ENCODE measurements at regions not wholly inside any gene's neighbourhood (a gene's known extent, or its start where the extent isn't known, plus 50 kb on each side); places are given as distances from the start of the nearest gene placed in this dataset.
A peak's percentile ranks its signal among the peaks of the same experiment; 100 is the strongest.

DNA sequence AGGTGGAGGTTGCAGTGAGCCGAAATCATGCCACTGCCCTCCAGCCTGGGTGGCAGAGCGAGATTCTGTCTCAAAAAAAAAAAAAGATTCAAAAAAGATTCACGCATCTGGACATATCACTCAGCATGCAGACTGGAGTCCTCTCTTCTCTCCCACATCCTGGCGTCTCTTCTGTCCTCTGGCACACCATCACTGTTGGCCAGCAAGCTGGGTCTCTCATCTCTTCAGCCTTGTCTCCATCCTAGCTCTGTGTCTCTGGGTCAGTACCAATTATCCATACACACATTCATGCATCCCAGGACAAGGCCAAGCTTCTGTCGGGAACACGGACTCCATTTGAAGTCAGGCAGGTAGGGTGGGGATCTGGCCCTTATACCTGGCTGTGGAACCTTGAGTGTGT is 105.5 kb upstream of the MAP1LC3B2 start:
- H3K9me3 ChIP-seq: no peaks in the 10 kb centered on the region
- no peak overlapping the region for H3K27ac ChIP-seq
- no peak for TF ChIP-seq EP300 (IDR thresholded peaks at IDR 0.05)
- no peak for TF ChIP-seq POLR2AphosphoS5 (IDR thresholded peaks at IDR 0.05)
- TF ChIP-seq POLR2A (IDR thresholded peaks at IDR 0.05): no peak
- H3K4me3 ChIP-seq: no peak overlapping the region
- H3K4me1 ChIP-seq: peaks cover 13 to 26% (median 19%) of the 10 kb centered on the region in 4 donors
- ATAC-seq (ENCODE audit: low FRiP score in 2 of 2) (no peak), DNase-seq (no peak)
- no peaks in the 10 kb centered on the region for H3K36me3 ChIP-seq
- no peaks in the 10 kb centered on the region for H3K27me3 ChIP-seq
- WGBS, 2 donors: 91 to 96% methylated on average over 6 of the region's 6 CpGs

DNA sequence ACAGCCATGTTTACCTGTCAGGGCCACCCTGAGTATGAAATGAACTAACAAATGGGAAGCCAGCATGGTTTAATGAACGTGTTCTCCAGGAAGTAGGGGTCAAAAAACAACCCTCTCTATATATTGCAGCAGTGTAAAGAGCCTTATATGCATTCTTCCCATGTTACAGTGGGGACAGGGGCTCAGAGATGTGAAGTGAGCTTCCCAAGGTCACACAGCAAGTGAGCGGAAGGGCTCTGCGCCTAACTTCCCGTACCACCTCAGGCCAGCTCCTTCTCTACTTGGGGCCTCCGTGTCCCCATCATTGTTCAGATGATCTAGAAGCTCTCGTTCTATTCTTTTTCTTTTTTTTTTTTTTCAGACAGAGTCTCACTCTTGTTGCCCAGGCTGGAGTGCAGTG is 105.1 kb upstream of the MAP1LC3B2 start:
- Histone ChIP-seq H3K9me3 (no peaks in the 10 kb centered on the region), H3K36me3 (no peaks in the 10 kb centered on the region), H3K4me1 (peaks cover 13 to 26% (median 19%) of the 10 kb centered on the region in 4 donors), H3K27me3 (no peaks in the 10 kb centered on the region), H3K4me3 (no peak overlapping the region), H3K27ac (no peak overlapping the region)
- ATAC-seq (ENCODE audit: low FRiP score in 2 of 2) (no peak), DNase-seq (no peak)
- TF ChIP-seq EP300 (IDR thresholded peaks at IDR 0.05) (no peak), POLR2AphosphoS5 (IDR thresholded peaks at IDR 0.05) (no peak), POLR2A (IDR thresholded peaks at IDR 0.05) (no peak)
- TF ChIP-seq, protein P1, sequence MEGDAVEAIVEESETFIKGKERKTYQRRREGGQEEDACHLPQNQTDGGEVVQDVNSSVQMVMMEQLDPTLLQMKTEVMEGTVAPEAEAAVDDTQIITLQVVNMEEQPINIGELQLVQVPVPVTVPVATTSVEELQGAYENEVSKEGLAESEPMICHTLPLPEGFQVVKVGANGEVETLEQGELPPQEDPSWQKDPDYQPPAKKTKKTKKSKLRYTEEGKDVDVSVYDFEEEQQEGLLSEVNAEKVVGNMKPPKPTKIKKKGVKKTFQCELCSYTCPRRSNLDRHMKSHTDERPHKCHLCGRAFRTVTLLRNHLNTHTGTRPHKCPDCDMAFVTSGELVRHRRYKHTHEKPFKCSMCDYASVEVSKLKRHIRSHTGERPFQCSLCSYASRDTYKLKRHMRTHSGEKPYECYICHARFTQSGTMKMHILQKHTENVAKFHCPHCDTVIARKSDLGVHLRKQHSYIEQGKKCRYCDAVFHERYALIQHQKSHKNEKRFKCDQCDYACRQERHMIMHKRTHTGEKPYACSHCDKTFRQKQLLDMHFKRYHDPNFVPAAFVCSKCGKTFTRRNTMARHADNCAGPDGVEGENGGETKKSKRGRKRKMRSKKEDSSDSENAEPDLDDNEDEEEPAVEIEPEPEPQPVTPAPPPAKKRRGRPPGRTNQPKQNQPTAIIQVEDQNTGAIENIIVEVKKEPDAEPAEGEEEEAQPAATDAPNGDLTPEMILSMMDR (IDR thresholded peaks at IDR 0.05): no peak
- 82 to 92% methylated on average over 6 of the region's 6 CpGs for WGBS, 2 donors

DNA sequence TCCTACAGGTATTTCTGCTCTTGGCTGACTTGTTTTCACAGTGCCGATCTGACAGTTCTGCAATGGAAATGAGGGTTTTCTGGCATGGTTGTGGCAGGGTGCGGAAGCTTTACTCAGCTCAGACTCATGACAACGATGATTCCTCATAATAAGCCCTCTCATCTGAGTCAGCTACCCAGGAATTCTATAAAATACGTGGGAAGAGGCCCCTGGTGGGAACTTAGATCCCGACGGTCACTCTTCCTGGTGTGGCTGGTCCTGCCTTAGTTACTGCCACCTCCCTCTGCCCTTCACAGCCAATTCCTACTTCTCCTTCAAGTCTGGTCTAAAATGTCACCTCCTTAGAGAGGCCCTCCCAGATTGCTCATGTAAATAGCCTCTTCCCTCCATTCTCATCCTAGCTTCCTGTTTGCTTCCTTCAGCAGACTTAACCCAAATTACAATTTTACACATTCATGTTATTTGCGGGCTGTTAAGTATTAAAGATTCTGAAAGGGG is 104.2 kb upstream of the MAP1LC3B2 start:
- Histone ChIP-seq H3K27ac (peak overlapping the region; percentile 61 to 89 (median 78)), H3K4me1 (peaks cover 13 to 26% (median 19%) of the 10 kb centered on the region in 4 donors), H3K36me3 (no peaks in the 10 kb centered on the region), H3K27me3 (no peaks in the 10 kb centered on the region), H3K9me3 (no peaks in the 10 kb centered on the region), H3K4me3 (no peak overlapping the region)
- no peak for DNase-seq
- 56 to 61% methylated on average over 7 of the region's 7 CpGs for WGBS, 2 donors
- no peak for TF ChIP-seq POLR2AphosphoS5 (IDR thresholded peaks at IDR 0.05)
- TF ChIP-seq, protein P1 (IDR thresholded peaks at IDR 0.05): no peak
- TF ChIP-seq POLR2A (IDR thresholded peaks at IDR 0.05): no peak
- no peak for TF ChIP-seq EP300 (IDR thresholded peaks at IDR 0.05)
- ATAC-seq (ENCODE audit: low FRiP score in 2 of 2): peak in 1 of 2 donors; percentile 48

DNA sequence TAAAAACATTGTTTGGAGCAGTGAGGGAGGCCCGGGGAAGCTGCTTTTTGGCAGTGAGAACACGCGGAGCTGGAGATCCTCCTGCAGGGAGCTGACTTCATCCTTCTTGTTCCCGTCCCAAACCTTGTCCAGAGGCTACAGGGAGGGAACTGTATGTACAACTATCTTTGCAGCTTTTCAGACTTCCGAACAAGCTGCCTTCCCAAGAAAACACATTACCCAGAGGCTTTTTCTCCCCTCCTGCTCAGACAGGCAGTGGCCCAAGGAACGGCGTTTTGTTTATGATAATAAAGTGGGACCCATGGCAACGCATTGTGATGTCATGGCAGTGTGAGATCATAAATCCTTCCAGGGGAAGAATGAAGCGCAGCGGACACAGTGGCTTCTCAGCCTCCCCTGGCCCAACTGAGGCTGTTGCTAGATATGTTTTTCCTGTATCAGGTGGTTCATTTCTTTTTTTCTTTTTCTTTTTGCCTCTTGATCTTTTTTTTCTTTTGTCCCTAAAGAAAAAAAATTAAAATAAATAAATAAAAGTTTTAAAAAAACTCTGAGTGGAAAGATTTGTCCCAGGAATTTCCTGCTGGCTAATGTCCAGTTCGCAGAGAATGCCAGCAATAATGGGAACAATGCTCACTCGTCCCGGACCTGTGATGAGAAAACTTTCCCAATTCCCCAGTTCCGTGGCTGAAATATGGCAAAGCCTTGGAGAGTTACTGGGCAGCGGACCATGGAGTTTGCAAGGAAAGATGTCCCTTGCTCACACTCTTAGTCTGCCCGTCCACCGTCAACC is 103.4 kb upstream of the MAP1LC3B2 start:
- DNase-seq (peak in 1 of 2 donors; percentile 44), ATAC-seq (ENCODE audit: low FRiP score in 2 of 2) (peak; percentile 76 to 94)
- Histone ChIP-seq H3K27ac (peak overlapping the region; percentile 61 to 89 (median 78)), H3K9me3 (no peaks in the 10 kb centered on the region), H3K4me1 (peaks cover 13 to 26% (median 19%) of the 10 kb centered on the region in 4 donors), H3K4me3 (peak overlapping the region in 1 of 4 donors; percentile 1), H3K27me3 (no peaks in the 10 kb centered on the region), H3K36me3 (no peaks in the 10 kb centered on the region)
- TF ChIP-seq POLR2AphosphoS5 (IDR thresholded peaks at IDR 0.05) (peak; percentile 23 to 34), EP300 (IDR thresholded peaks at IDR 0.05) (peak in 2 of 4 donors; percentile 49 to 81), POLR2A (IDR thresholded peaks at IDR 0.05) (no peak)
- TF ChIP-seq, protein P1 (IDR thresholded peaks at IDR 0.05): no peak
- 32 to 33% methylated on average over 17 of the region's 17 CpGs for WGBS, 2 donors

DNA sequence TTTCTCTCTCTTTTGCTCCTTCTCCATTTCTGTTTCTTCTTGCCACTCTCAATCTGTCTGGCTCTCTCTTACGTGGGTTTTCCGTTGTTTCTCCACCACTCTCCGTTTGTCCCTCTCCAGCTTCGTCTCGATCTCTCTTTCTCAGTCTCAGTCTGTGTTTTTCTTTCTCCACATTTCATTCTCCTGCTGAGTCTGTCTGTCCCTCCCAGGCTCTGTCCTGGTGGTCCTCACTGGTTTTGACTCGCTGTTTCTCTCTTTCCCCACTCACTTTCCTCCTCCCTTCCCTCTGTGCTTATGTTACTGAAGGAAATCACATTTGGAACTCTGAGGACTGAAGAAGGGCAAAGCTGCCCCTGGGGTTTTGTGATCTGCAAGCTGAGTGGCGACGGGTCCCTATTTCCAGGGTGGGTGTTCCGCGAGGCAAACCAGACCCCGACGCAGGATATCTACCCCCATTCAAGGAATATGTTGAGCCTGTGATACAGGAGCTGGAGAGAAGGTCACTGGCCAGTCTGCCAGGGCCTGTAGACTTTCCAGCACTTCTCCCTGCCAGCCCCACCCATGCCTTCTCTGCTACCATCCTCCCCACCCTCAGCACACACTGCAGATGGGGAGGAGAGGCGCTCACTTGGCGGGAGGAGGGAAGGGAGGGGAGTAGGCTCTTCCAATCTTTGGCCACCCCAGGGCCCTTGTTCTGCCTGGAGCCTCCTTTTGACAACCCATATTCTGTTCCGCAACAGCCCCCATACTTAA is 102.7 kb upstream of the MAP1LC3B2 start:
- H3K9me3 ChIP-seq: no peaks in the 10 kb centered on the region
- H3K27ac ChIP-seq: peak overlapping the region; percentile 61 to 89 (median 78)
- peak in 1 of 2 donors; percentile 44 for ATAC-seq (ENCODE audit: low FRiP score in 2 of 2)
- peak overlapping the region in 1 of 4 donors; percentile 1 for H3K4me3 ChIP-seq
- H3K36me3 ChIP-seq: no peaks in the 10 kb centered on the region
- DNase-seq: no peak
- H3K27me3 ChIP-seq: no peaks in the 10 kb centered on the region
- TF ChIP-seq, protein P1 (IDR thresholded peaks at IDR 0.05): no peak
- TF ChIP-seq POLR2AphosphoS5 (IDR thresholded peaks at IDR 0.05) (no peak), EP300 (IDR thresholded peaks at IDR 0.05) (no peak), POLR2A (IDR thresholded peaks at IDR 0.05) (no peak)
- WGBS, 2 donors: 65 to 75% methylated on average over 13 to 15 of the region's 15 CpGs
- H3K4me1 ChIP-seq: peaks cover 13 to 26% (median 19%) of the 10 kb centered on the region in 4 donors

All from upper lobe of left lung (tissue), 6 donors.